ENCODE measurements at regions not wholly inside any gene's neighbourhood (a gene's known extent, or its start where the extent isn't known, plus 50 kb on each side); places are given as distances from the start of the nearest gene placed in this dataset.

GRCh38 chr3:28850186-28850585, 430.7 kb upstream of the RBMS3 start:
- H3K27ac ChIP-seq: no peak overlapping the region
- H3K79me2 ChIP-seq (ENCODE audit: insufficient read depth, low read depth): no peaks in the 10 kb centered on the region
- no peaks in the 10 kb centered on the region for H3K36me3 ChIP-seq (ENCODE audit: insufficient read depth)
- no peaks in the 10 kb centered on the region for H4K20me1 ChIP-seq (ENCODE audit: insufficient read depth)
- no peak overlapping the region for H3K4me3 ChIP-seq (IDR thresholded peaks at IDR 0.05; ENCODE audit: insufficient read depth, low read depth, low read length)
- no peak overlapping the region for H3K4me2 ChIP-seq
- H3K27me3 ChIP-seq (ENCODE audit: insufficient read depth, low read depth): no peaks in the 10 kb centered on the region
- H2AFZ ChIP-seq (ENCODE audit: low read depth): no peak overlapping the region
- H3K4me1 ChIP-seq (ENCODE audit: low read depth, poor library complexity, severe bottlenecking): no peaks in the 10 kb centered on the region
- H3K9ac ChIP-seq: no peak overlapping the region
- TF ChIP-seq CTCF (conservative IDR thresholded peaks at IDR 0.05; ENCODE audit: low read depth, low read length): no peak

- Histone ChIP-seq H3K4me1 (ENCODE audit: low read depth, poor library complexity, severe bottlenecking) (no peaks in the 10 kb centered on the region), H3K27ac (no peak overlapping the region), H3K36me3 (ENCODE audit: insufficient read depth) (no peaks in the 10 kb centered on the region), H3K4me2 (no peak overlapping the region), H3K27me3 (ENCODE audit: insufficient read depth, low read depth) (no peaks in the 10 kb centered on the region), H4K20me1 (ENCODE audit: insufficient read depth) (no peaks in the 10 kb centered on the region), H3K4me3 (IDR thresholded peaks at IDR 0.05; ENCODE audit: insufficient read depth, low read depth, low read length) (no peak overlapping the region), H3K9ac (no peak overlapping the region), H2AFZ (ENCODE audit: low read depth) (no peak overlapping the region), H3K79me2 (ENCODE audit: insufficient read depth, low read depth) (no peaks in the 10 kb centered on the region)
- no peak for TF ChIP-seq CTCF (conservative IDR thresholded peaks at IDR 0.05; ENCODE audit: low read depth, low read length)
Measured at GRCh38 chr3:28853830-28854229, 427.0 kb upstream of the RBMS3 start.

GRCh38 chr3:28856796-28857195, 424.1 kb upstream of the RBMS3 start:
- Histone ChIP-seq H2AFZ (ENCODE audit: low read depth) (no peak overlapping the region), H3K36me3 (ENCODE audit: insufficient read depth) (no peaks in the 10 kb centered on the region), H3K79me2 (ENCODE audit: insufficient read depth, low read depth) (no peaks in the 10 kb centered on the region), H3K27me3 (ENCODE audit: insufficient read depth, low read depth) (no peaks in the 10 kb centered on the region), H4K20me1 (ENCODE audit: insufficient read depth) (no peaks in the 10 kb centered on the region), H3K4me2 (no peak overlapping the region), H3K4me3 (IDR thresholded peaks at IDR 0.05; ENCODE audit: insufficient read depth, low read depth, low read length) (no peak overlapping the region), H3K27ac (no peak overlapping the region), H3K4me1 (ENCODE audit: low read depth, poor library complexity, severe bottlenecking) (no peaks in the 10 kb centered on the region), H3K9ac (no peak overlapping the region)
- TF ChIP-seq CTCF (conservative IDR thresholded peaks at IDR 0.05; ENCODE audit: low read depth, low read length): no peak

GRCh38 chr3:28859897-28860296, 421.0 kb upstream of the RBMS3 start:
- no peak for TF ChIP-seq CTCF (conservative IDR thresholded peaks at IDR 0.05; ENCODE audit: low read depth, low read length)
- Histone ChIP-seq H3K79me2 (ENCODE audit: insufficient read depth, low read depth) (no peaks in the 10 kb centered on the region), H4K20me1 (ENCODE audit: insufficient read depth) (no peaks in the 10 kb centered on the region), H3K9ac (no peak overlapping the region), H3K4me3 (IDR thresholded peaks at IDR 0.05; ENCODE audit: insufficient read depth, low read depth, low read length) (no peak overlapping the region), H3K36me3 (ENCODE audit: insufficient read depth) (no peaks in the 10 kb centered on the region), H3K4me1 (ENCODE audit: low read depth, poor library complexity, severe bottlenecking) (no peaks in the 10 kb centered on the region), H3K27ac (no peak overlapping the region), H3K27me3 (ENCODE audit: insufficient read depth, low read depth) (no peaks in the 10 kb centered on the region), H2AFZ (ENCODE audit: low read depth) (no peak overlapping the region), H3K4me2 (no peak overlapping the region)

- Histone ChIP-seq H3K4me2 (no peak overlapping the region), H4K20me1 (ENCODE audit: insufficient read depth) (no peaks in the 10 kb centered on the region), H2AFZ (ENCODE audit: low read depth) (no peak overlapping the region), H3K4me1 (ENCODE audit: low read depth, poor library complexity, severe bottlenecking) (no peaks in the 10 kb centered on the region), H3K4me3 (IDR thresholded peaks at IDR 0.05; ENCODE audit: insufficient read depth, low read depth, low read length) (no peak overlapping the region), H3K9ac (no peak overlapping the region), H3K27me3 (ENCODE audit: insufficient read depth, low read depth) (no peaks in the 10 kb centered on the region), H3K27ac (no peak overlapping the region), H3K36me3 (ENCODE audit: insufficient read depth) (no peaks in the 10 kb centered on the region), H3K79me2 (ENCODE audit: insufficient read depth, low read depth) (no peaks in the 10 kb centered on the region)
- TF ChIP-seq CTCF (conservative IDR thresholded peaks at IDR 0.05; ENCODE audit: low read depth, low read length): no peak
Measured at GRCh38 chr3:28860307-28860706, 420.6 kb upstream of the RBMS3 start.
